GM12878 (cell line): ENCODE measurements at regions not wholly inside any gene's neighbourhood (a gene's known extent, or its start where the extent isn't known, plus 50 kb on each side); places are given as distances from the start of the nearest gene placed in this dataset.

Experiments
- ATAC-seq: fragments of 200-7000 bp; cut with Tn5 transposase; 3 replicates; pipeline ENCODE4 v1.9.1; 2020; ENCODE audit warnings: mild to moderate bottlenecking, moderate library complexity
- BruUV-seq: library from RNA; stranded (reverse); fragments of 400-500 nt; replicated peaks from 2 replicates; lab custom pipeline; 2021; lab: Mats Ljungman, UMichigan
- CTCF ChIA-PET: fragments of 300-600 bp; sonication (Branson Sonifier 250); formaldehyde crosslinking; extraction: SDS; loops from one replicate; lab custom pipeline; 2021; ENCODE audit warnings: inconsistent platforms; lab: Yijun Ruan, JAX
- POLR2A ChIA-PET: fragments of 350-600 bp; formaldehyde crosslinking; extraction: SDS; loops from one replicate; lab custom pipeline; 2021; ENCODE audit warnings: inconsistent platforms; lab: Charles Lee
- RAD21 ChIA-PET: fragments of 300-600 bp; sonication (Branson Sonifier 250); formaldehyde crosslinking; loops from one replicate; lab custom pipeline; 2023; ENCODE audit warnings: antibody characterized with exemption; ENCODE audit not compliant: unreplicated experiment; lab: Charles Lee
- SMC1A ChIA-PET: fragments of 300-600 bp; sonication (Branson Sonifier 250); formaldehyde crosslinking; loops from one replicate; lab custom pipeline; 2023; ENCODE audit not compliant: unreplicated experiment, uncharacterized antibody; lab: Charles Lee
- DNase-seq: peaks from one replicate; pipeline ENCODE4 v3.0.0-alpha.2; 2011; ENCODE audit warnings: low read depth, low spot score
- FAIRE-seq: peaks from 3 replicates; lab custom pipeline; 2011; peaks lifted over from hg19 to GRCh38; lab: Jason Lieb, UNC
- H2AFZ ChIP-seq: 2 replicates; pipeline ENCODE4 v1.6.0; 2011; ENCODE audit warnings: low read depth, low read length, control low read depth; ENCODE audit not compliant: control insufficient read depth
- H3K27ac ChIP-seq: 2 replicates; pipeline ENCODE4 v1.5.1; 2011; ENCODE audit warnings: control low read depth; ENCODE audit not compliant: control insufficient read depth, insufficient read depth
- H3K27me3 ChIP-seq, 2 experiments: replicated peaks in 1 of 2; 2 replicates each; pipeline versions ENCODE4 v1.6.0 to v1.6.1; 2011; ENCODE audit warnings: low read length in 1 of 2; ENCODE audit not compliant: control insufficient read depth in 2 of 2, insufficient read depth in 2 of 2
- H3K36me3 ChIP-seq, 2 experiments: 2 replicates each; pipeline ENCODE4 v1.5.1; 2011; ENCODE audit warnings: low read length in 1 of 2; ENCODE audit not compliant: control insufficient read depth in 2 of 2, insufficient read depth in 2 of 2
- H3K4me1 ChIP-seq: 2 replicates; pipeline ENCODE4 v1.6.1; 2011; ENCODE audit warnings: mild to moderate bottlenecking, low read length, moderate library complexity, mixed read lengths; ENCODE audit not compliant: control insufficient read depth, insufficient read depth
- H3K4me2 ChIP-seq: 2 replicates; pipeline ENCODE4 v1.6.0; 2011; ENCODE audit warnings: control low read depth; ENCODE audit not compliant: control insufficient read depth, insufficient read depth
- H3K4me3 ChIP-seq: fragments of 200-600 bp; sonication (generic); 2 replicates; pipeline ENCODE4 v1.5.1; 2016
- H3K79me2 ChIP-seq: 2 replicates; pipeline ENCODE4 v1.6.0; 2011; ENCODE audit warnings: low read length; ENCODE audit not compliant: control insufficient read depth, insufficient read depth
- H3K9ac ChIP-seq: 2 replicates; pipeline ENCODE4 v1.8.0; 2011; ENCODE audit warnings: low read length, control low read depth, mixed read lengths; ENCODE audit not compliant: control insufficient read depth, insufficient read depth
- H3K9me3 ChIP-seq: replicated peaks from 3 replicates; pipeline ENCODE4 v1.5.1; 2011; ENCODE audit warnings: mild to moderate bottlenecking, low read length; ENCODE audit not compliant: control insufficient read depth, insufficient read depth
- H4K20me1 ChIP-seq: 2 replicates; pipeline ENCODE4 v1.6.0; 2011; ENCODE audit not compliant: control insufficient read depth, insufficient read depth
- BCL3 ChIP-seq: IDR thresholded peaks from 2 replicates; pipeline ENCODE4 v1.6.1; 2011; ENCODE audit warnings: borderline replicate concordance, low read depth, mild to moderate bottlenecking, moderate library complexity, low read length; ENCODE audit not compliant: insufficient read depth, poor library complexity, severe bottlenecking
- CBX5 ChIP-seq: sonication (generic); IDR thresholded peaks from 2 replicates; pipeline ENCODE4 v1.6.1; 2016; ENCODE audit warnings: low read depth, moderate library complexity, mild to moderate bottlenecking, inconsistent platforms
- FOXM1 ChIP-seq: IDR thresholded peaks from 2 replicates; pipeline ENCODE4 v1.6.1; 2012; ENCODE audit warnings: low read depth, mild to moderate bottlenecking, inconsistent platforms, low read length, moderate library complexity
- KAT2A ChIP-seq: conservative IDR thresholded peaks from 2 replicates; pipeline ENCODE4 v1.6.1; 2011; ENCODE audit warnings: low read depth, low read length; ENCODE audit not compliant: control insufficient read depth
- KLF5 ChIP-seq: fragments of 450-650 bp; IDR thresholded peaks from 2 replicates; pipeline ENCODE4 v1.6.1; 2014; ENCODE audit warnings: mild to moderate bottlenecking; ENCODE audit not compliant: partially characterized antibody
- NBN ChIP-seq: fragments of 450-650 bp; IDR thresholded peaks from 2 replicates; pipeline ENCODE4 v1.6.1; 2016
- PBX3 ChIP-seq: IDR thresholded peaks from 2 replicates; pipeline ENCODE4 v1.6.1; 2011; ENCODE audit warnings: mild to moderate bottlenecking, low read depth, low read length, moderate library complexity; ENCODE audit not compliant: insufficient replicate concordance
- POU2F2 ChIP-seq: IDR thresholded peaks from 3 replicates; pipeline ENCODE4 v1.6.1; 2011; ENCODE audit warnings: low read depth, mild to moderate bottlenecking, low read length, borderline replicate concordance
- RB1 ChIP-seq: fragments of 450-650 bp; formaldehyde crosslinking; IDR thresholded peaks from 2 replicates; pipeline ENCODE4 v1.6.1; 2017; ENCODE audit warnings: mild to moderate bottlenecking, borderline replicate concordance
- SMAD5 ChIP-seq: IDR thresholded peaks from 2 replicates; pipeline ENCODE4 v1.6.1; 2016; ENCODE audit warnings: antibody characterized with exemption, low read depth
- TCF7 ChIP-seq: IDR thresholded peaks from 2 replicates; pipeline ENCODE4 v1.6.1; 2014; ENCODE audit warnings: antibody characterized with exemption, borderline replicate concordance
- ZBTB4 ChIP-seq: fragments of 450-650 bp; formaldehyde crosslinking; IDR thresholded peaks from 2 replicates; pipeline ENCODE4 v1.4.0; 2022; ENCODE audit warnings: mild to moderate bottlenecking, moderate library complexity
- ZNF207 ChIP-seq: fragments of 450-650 bp; IDR thresholded peaks from 2 replicates; pipeline ENCODE4 v1.6.1; 2014; ENCODE audit warnings: antibody characterized with exemption, mild to moderate bottlenecking, borderline replicate concordance
- WGBS: methylation state at CpG from one replicate; pipeline ENCODE4 v1.1.6; 2016; ENCODE audit warnings: low lambda C conversion rate; ENCODE audit not compliant: insufficient replicate concordance, insufficient coverage; ENCODE audit errors: missing lambda C conversion rate; 5-methylcytosine and 5-hydroxymethylcytosine counted together
- in situ Hi-C: fragments of 300-500 bp; cut with MboI; formaldehyde crosslinking; loops from 9 replicates; pipeline ENCODE4 v1.14.3; 2018; ENCODE audit warnings: mixed read lengths
- intact Hi-C: fragments of 100-400 bp; cut with micrococcal nuclease; formaldehyde crosslinking; loops from one replicate; pipeline ENCODE4 v1.14.2; 2022; ENCODE audit not compliant: unreplicated experiment
- TF ChIP-seq, protein P1 (sequence below): fragments of 450-650 bp; IDR thresholded peaks from 2 replicates; pipeline ENCODE4 v1.6.1; 2017; ENCODE audit warnings: mild to moderate bottlenecking

DNA sequence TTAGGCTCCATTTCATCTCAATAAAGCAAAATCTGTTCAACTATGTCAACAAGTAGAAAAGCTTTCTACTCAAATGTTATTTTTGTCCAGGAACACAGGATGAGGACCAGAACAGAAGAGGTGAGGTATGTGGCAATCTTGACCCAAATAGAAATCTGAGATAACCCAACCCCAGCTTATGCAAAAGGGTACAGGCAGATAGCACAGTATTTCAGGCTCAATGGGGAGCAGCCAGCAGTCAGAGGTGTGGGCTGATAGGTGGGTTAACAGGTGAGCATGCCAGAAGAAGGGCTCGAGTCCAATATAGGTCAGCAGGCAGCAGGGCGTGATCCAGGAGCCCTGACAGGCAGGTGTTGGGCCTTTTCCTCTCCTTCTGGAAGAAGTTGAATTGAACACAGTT lies 281.2 kb upstream of the NR2F2 start (continued):
- TF ChIP-seq, protein P1, sequence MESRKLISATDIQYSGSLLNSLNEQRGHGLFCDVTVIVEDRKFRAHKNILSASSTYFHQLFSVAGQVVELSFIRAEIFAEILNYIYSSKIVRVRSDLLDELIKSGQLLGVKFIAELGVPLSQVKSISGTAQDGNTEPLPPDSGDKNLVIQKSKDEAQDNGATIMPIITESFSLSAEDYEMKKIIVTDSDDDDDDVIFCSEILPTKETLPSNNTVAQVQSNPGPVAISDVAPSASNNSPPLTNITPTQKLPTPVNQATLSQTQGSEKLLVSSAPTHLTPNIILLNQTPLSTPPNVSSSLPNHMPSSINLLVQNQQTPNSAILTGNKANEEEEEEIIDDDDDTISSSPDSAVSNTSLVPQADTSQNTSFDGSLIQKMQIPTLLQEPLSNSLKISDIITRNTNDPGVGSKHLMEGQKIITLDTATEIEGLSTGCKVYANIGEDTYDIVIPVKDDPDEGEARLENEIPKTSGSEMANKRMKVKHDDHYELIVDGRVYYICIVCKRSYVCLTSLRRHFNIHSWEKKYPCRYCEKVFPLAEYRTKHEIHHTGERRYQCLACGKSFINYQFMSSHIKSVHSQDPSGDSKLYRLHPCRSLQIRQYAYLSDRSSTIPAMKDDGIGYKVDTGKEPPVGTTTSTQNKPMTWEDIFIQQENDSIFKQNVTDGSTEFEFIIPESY, result no peak
- TF ChIP-seq CBX5 (no peak), POU2F2 (no peak), RB1 (no peak)
- TF ChIP-seq, all 136 proteins: peak for 0

DNA sequence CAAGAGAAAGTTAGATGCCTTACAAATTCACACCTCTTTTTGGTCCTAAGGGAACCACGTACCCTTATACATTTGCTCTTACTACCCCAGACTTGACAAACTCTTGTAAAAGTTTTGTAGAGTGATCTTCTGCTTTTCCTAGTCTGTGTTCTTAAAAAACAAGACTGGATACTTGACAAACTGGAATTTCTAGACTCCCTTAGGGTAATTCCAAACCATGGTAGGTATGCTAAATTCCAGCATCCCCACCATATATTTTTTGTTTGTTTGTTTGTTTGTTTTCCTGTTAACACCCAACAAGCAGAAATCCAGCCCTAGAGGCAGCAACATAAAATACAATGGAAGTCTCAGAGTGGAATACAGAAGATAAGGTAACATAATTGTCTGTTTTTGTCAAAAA lies 280.7 kb upstream of the NR2F2 start:
- no peak overlapping the region for H3K9ac ChIP-seq
- H4K20me1 ChIP-seq, result no peaks in the 10 kb centered on the region
- ChIA-PET POLR2A (interaction anchor here (1.1 kb wide), 1 partner anchor 9 kb away, joined by 4 read pairs; no protein-coding TSS in a partner anchor), SMC1A (interaction anchor here (3.1 to 4.6 kb wide), 2 partner anchors 8 to 11 kb away, joined by 28 to 46 read pairs; no protein-coding TSS in a partner anchor), CTCF (no interaction called here), RAD21 (no interaction called here)
- intact Hi-C loops, result no loop called here
- FAIRE-seq (no peak), DNase-seq (no peak), ATAC-seq (no peak)
- no peaks in the 10 kb centered on the region for H3K36me3 ChIP-seq
- no peak overlapping the region for H3K27ac ChIP-seq
- no peak overlapping the region for H3K4me2 ChIP-seq
- no peaks in the 10 kb centered on the region for H3K27me3 ChIP-seq
- H3K4me3 ChIP-seq, result no peak overlapping the region
- no peak overlapping the region for H2AFZ ChIP-seq
- no TSS peak for BruUV-seq
- H3K9me3 ChIP-seq, result peaks cover 10% of the 10 kb centered on the region; the same call in 2 of the 3 replicates
- 47% methylated on average over 1 of the region's 1 CpG for WGBS
- H3K79me2 ChIP-seq, result no peaks in the 10 kb centered on the region
- in situ Hi-C loops, result no loop called here
- peaks cover 11% of the 10 kb centered on the region for H3K4me1 ChIP-seq
- TF ChIP-seq KAT2A, result no peak
- no peak for TF ChIP-seq ZNF207
- no peak for TF ChIP-seq ZBTB4 (CRISPR knock-in tag)
- TF ChIP-seq SMAD5, result no peak
- TF ChIP-seq KLF5, result no peak
- TF ChIP-seq FOXM1, result no peak
- no peak for TF ChIP-seq POU2F2
- TF ChIP-seq BCL3, result no peak
- no peak for TF ChIP-seq NBN
- TF ChIP-seq PBX3, result no peak
- no peak for TF ChIP-seq TCF7
